MG63 (cell line): ENCODE measurements at regions not wholly inside any gene's neighbourhood (a gene's known extent, or its start where the extent isn't known, plus 50 kb on each side); places are given as distances from the start of the nearest gene placed in this dataset.

ENCODE experiments used
- DNase-seq: peaks from one replicate; pipeline ENCODE4 v3.0.0-alpha.2; 2020
- H3K27me3 ChIP-seq: fragments of 250-450 bp; sonication (Bioruptor Pico); 2 replicates; pipeline ENCODE4 v1.5.1; 2020; ENCODE audit warnings: mild to moderate bottlenecking, moderate library complexity
- H3K36me3 ChIP-seq: fragments of 250-450 bp; sonication (Bioruptor Pico); 2 replicates; pipeline ENCODE4 v1.5.1; 2020; ENCODE audit warnings: mild to moderate bottlenecking, moderate library complexity
- H3K4me3 ChIP-seq: fragments of 250-450 bp; sonication (Bioruptor Pico); 2 replicates; pipeline ENCODE4 v1.5.1; 2020; ENCODE audit warnings: mild to moderate bottlenecking, moderate library complexity
- H3K9me3 ChIP-seq: fragments of 250-450 bp; sonication (Bioruptor Pico); 2 replicates; pipeline ENCODE4 v1.5.1; 2020; ENCODE audit warnings: mild to moderate bottlenecking, moderate library complexity

- H3K36me3 ChIP-seq: no peaks in the 10 kb centered on the region
- no peaks in the 10 kb centered on the region for H3K9me3 ChIP-seq
- no peak for DNase-seq
- H3K4me3 ChIP-seq: no peak overlapping the region
- no peaks in the 10 kb centered on the region for H3K27me3 ChIP-seq
These were observed 211.6 kb downstream of the ERCC6L2 start for GRCh38 chr9:96086936-96087571.

- no peaks in the 10 kb centered on the region for H3K36me3 ChIP-seq
- H3K9me3 ChIP-seq: no peaks in the 10 kb centered on the region
- no peak overlapping the region for H3K4me3 ChIP-seq
- H3K27me3 ChIP-seq: no peaks in the 10 kb centered on the region
- no peak for DNase-seq
These were observed 210.1 kb downstream of the ERCC6L2 start for GRCh38 chr9:96085491-96086143.

- no peak for DNase-seq
- Histone ChIP-seq H3K27me3 (no peaks in the 10 kb centered on the region), H3K4me3 (no peak overlapping the region), H3K9me3 (no peaks in the 10 kb centered on the region), H3K36me3 (no peaks in the 10 kb centered on the region)
These were observed 208.8 kb downstream of the ERCC6L2 start for GRCh38 chr9:96084331-96084734.

- Histone ChIP-seq H3K9me3 (no peaks in the 10 kb centered on the region), H3K4me3 (no peak overlapping the region), H3K27me3 (no peaks in the 10 kb centered on the region), H3K36me3 (no peaks in the 10 kb centered on the region)
- no peak for DNase-seq
These were observed 207.2 kb downstream of the ERCC6L2 start for GRCh38 chr9:96082516-96083232.

GRCh38 chr9:96080364-96080763 lies 204.9 kb downstream of the ERCC6L2 start:
- H3K36me3 ChIP-seq: no peaks in the 10 kb centered on the region
- no peaks in the 10 kb centered on the region for H3K27me3 ChIP-seq
- H3K4me3 ChIP-seq: no peak overlapping the region
- no peaks in the 10 kb centered on the region for H3K9me3 ChIP-seq
- peak; percentile 93 for DNase-seq

- no peak overlapping the region for H3K4me3 ChIP-seq
- no peak for DNase-seq
- H3K36me3 ChIP-seq: no peaks in the 10 kb centered on the region
- no peaks in the 10 kb centered on the region for H3K9me3 ChIP-seq
- H3K27me3 ChIP-seq: no peaks in the 10 kb centered on the region
These were observed 204.3 kb downstream of the ERCC6L2 start for GRCh38 chr9:96079779-96080178.

GRCh38 chr9:96078897-96079490 lies 203.5 kb downstream of the ERCC6L2 start:
- Histone ChIP-seq H3K9me3 (no peaks in the 10 kb centered on the region), H3K36me3 (no peaks in the 10 kb centered on the region), H3K4me3 (no peak overlapping the region), H3K27me3 (no peaks in the 10 kb centered on the region)
- no peak for DNase-seq

- no peaks in the 10 kb centered on the region for H3K36me3 ChIP-seq
- no peaks in the 10 kb centered on the region for H3K27me3 ChIP-seq
- no peaks in the 10 kb centered on the region for H3K9me3 ChIP-seq
- no peak overlapping the region for H3K4me3 ChIP-seq
- no peak for DNase-seq
These were observed 200.3 kb downstream of the ERCC6L2 start for GRCh38 chr9:96075757-96076156.

- no peak for DNase-seq
- Histone ChIP-seq H3K27me3 (no peaks in the 10 kb centered on the region), H3K36me3 (no peaks in the 10 kb centered on the region), H3K9me3 (no peaks in the 10 kb centered on the region), H3K4me3 (no peak overlapping the region)
These were observed 199.6 kb downstream of the ERCC6L2 start for GRCh38 chr9:96075111-96075510.

GRCh38 chr9:96073531-96074480 lies 198.3 kb downstream of the ERCC6L2 start:
- H3K27me3 ChIP-seq: no peaks in the 10 kb centered on the region
- no peak for DNase-seq
- H3K4me3 ChIP-seq: no peak overlapping the region
- H3K36me3 ChIP-seq: no peaks in the 10 kb centered on the region
- no peaks in the 10 kb centered on the region for H3K9me3 ChIP-seq

GRCh38 chr9:96072930-96073329 lies 197.4 kb downstream of the ERCC6L2 start:
- no peak for DNase-seq
- H3K36me3 ChIP-seq: no peaks in the 10 kb centered on the region
- H3K27me3 ChIP-seq: no peaks in the 10 kb centered on the region
- no peaks in the 10 kb centered on the region for H3K9me3 ChIP-seq
- no peak overlapping the region for H3K4me3 ChIP-seq

- H3K36me3 ChIP-seq: no peaks in the 10 kb centered on the region
- DNase-seq: no peak
- H3K4me3 ChIP-seq: no peak overlapping the region
- H3K27me3 ChIP-seq: no peaks in the 10 kb centered on the region
- H3K9me3 ChIP-seq: no peaks in the 10 kb centered on the region
These were observed 196.3 kb downstream of the ERCC6L2 start for GRCh38 chr9:96071815-96072124.

- Histone ChIP-seq H3K36me3 (no peaks in the 10 kb centered on the region), H3K9me3 (no peaks in the 10 kb centered on the region)
- DNase-seq: peak; percentile 45
These were observed 195.8 kb downstream of the ERCC6L2 start for GRCh38 chr9:96071076-96071814.

GRCh38 chr9:96069629-96070220 lies 194.2 kb downstream of the ERCC6L2 start:
- Histone ChIP-seq H3K4me3 (no peak overlapping the region), H3K9me3 (no peaks in the 10 kb centered on the region), H3K36me3 (no peaks in the 10 kb centered on the region), H3K27me3 (no peaks in the 10 kb centered on the region)
- no peak for DNase-seq

More at GRCh38 chr9:96071076-96071814, 195.8 kb downstream of the ERCC6L2 start:
- Histone ChIP-seq H3K27me3 (no peaks in the 10 kb centered on the region), H3K4me3 (no peak overlapping the region)

- no peak for DNase-seq
- Histone ChIP-seq H3K36me3 (no peaks in the 10 kb centered on the region), H3K9me3 (no peaks in the 10 kb centered on the region), H3K4me3 (no peak overlapping the region), H3K27me3 (no peaks in the 10 kb centered on the region)
These were observed 193.0 kb downstream of the ERCC6L2 start for GRCh38 chr9:96068511-96068910.

- no peaks in the 10 kb centered on the region for H3K9me3 ChIP-seq
- H3K27me3 ChIP-seq: no peaks in the 10 kb centered on the region
- no peak for DNase-seq
- H3K36me3 ChIP-seq: no peaks in the 10 kb centered on the region
- H3K4me3 ChIP-seq: no peak overlapping the region
These were observed 192.1 kb downstream of the ERCC6L2 start for GRCh38 chr9:96067600-96067999.
